ENCODE measurements at regions not wholly inside any gene's neighbourhood (a gene's known extent, or its start where the extent isn't known, plus 50 kb on each side); places are given as distances from the start of the nearest gene placed in this dataset.

DNA sequence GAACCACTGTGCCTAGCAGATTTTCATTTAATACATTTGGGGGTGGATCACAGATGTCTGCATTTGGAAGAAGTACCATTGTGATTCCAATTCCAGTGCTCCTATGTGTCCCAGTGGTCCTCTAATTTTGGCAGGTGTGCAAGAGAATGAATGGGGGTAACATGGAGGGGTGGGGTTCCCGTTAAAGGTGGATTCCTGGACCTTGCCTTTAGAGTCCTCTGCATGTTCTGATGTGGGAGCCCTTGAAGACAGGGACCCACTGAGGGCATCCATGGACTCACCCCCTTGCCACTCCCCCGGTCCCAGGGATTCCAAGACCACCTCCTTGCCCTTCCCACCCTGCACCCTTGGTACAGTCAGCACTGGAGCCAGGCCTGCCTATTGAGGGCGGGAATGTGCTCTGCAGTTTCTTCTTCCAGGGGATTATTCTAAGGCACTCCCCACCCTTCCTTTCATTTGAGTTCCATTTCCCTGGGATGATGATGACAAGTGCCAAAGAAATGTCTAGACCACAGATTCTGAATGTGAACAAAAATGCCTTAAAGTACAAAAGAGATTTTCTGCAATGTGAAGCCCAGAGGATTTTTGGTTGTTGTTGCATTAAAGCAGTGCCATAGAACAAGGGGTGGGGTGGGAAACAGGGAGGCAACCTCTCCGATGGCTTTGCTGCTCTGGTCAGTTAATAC, 119.4 kb upstream of the PTCH1 start:
- Histone ChIP-seq H3K27ac (no peak overlapping the region), H3K9me3 (no peaks in the 10 kb centered on the region), H3K4me1 (peaks cover 0 to 12% (median 8%) of the 10 kb centered on the region in 4 donors), H3K27me3 (no peaks in the 10 kb centered on the region), H3K4me3 (no peak overlapping the region), H3K36me3 (no peaks in the 10 kb centered on the region)
- TF ChIP-seq, protein P1, sequence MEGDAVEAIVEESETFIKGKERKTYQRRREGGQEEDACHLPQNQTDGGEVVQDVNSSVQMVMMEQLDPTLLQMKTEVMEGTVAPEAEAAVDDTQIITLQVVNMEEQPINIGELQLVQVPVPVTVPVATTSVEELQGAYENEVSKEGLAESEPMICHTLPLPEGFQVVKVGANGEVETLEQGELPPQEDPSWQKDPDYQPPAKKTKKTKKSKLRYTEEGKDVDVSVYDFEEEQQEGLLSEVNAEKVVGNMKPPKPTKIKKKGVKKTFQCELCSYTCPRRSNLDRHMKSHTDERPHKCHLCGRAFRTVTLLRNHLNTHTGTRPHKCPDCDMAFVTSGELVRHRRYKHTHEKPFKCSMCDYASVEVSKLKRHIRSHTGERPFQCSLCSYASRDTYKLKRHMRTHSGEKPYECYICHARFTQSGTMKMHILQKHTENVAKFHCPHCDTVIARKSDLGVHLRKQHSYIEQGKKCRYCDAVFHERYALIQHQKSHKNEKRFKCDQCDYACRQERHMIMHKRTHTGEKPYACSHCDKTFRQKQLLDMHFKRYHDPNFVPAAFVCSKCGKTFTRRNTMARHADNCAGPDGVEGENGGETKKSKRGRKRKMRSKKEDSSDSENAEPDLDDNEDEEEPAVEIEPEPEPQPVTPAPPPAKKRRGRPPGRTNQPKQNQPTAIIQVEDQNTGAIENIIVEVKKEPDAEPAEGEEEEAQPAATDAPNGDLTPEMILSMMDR (IDR thresholded peaks at IDR 0.05), result no peak
- intact Hi-C loops (cut with DNase I; ENCODE audit: low total_unique reads), result no loop called here
- DNase-seq, result no peak

DNA sequence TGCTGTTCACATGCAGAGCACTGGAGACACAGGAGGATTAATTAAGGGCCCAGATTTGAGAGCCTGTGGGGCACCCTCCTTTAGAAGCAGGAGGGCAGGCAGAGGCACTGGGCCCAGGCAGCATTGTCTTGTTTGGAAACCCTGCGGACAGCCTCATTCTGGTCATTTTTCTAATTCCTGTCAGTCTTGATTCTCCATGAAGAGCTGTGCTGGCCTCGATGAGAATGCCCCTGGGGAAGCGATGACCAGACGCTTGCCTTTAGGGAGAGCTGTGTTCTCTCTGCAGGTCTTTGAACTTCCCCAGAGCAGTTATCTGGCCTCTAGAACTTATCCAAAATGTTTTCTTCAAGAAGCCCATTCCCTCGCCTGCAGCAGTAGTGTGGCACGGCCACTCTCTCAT, 117.8 kb upstream of the PTCH1 start:
- intact Hi-C loops (cut with DNase I; ENCODE audit: low total_unique reads), result no loop called here

DNA sequence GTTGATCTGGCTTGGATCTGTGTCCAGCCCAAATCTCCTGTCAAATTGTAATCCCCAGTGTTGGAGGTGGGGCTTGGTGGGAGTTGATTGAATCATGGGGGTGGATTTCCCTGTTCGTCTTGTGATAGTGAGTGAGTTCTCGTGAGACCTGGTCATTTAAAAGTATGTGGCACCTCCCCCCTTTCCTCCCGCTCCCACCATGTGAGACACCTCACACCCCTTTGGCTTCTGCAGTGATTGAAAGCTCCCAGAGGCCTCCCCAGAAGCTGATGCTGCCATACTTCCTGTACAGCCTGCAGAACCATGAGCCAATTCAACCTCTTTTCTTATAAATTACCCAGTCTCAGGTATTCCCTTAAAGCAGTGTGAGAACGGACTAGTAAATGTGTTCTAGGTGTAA, 117.3 kb upstream of the PTCH1 start:
- Histone ChIP-seq H3K27me3 (no peaks in the 10 kb centered on the region), H3K36me3 (no peaks in the 10 kb centered on the region), H3K9me3 (no peaks in the 10 kb centered on the region), H3K4me1 (no peaks in the 10 kb centered on the region), H3K4me3 (no peak overlapping the region), H3K27ac (no peak overlapping the region)
- DNase-seq, result no peak
- intact Hi-C loops (cut with DNase I; ENCODE audit: low total_unique reads), result no loop called here
- TF ChIP-seq, protein P1 (IDR thresholded peaks at IDR 0.05), result no peak

More for the DNA sequence above, 117.8 kb upstream of the PTCH1 start:
- no peak for DNase-seq
- no peaks in the 10 kb centered on the region for H3K27me3 ChIP-seq
- H3K9me3 ChIP-seq, result no peaks in the 10 kb centered on the region
- TF ChIP-seq, protein P1 (IDR thresholded peaks at IDR 0.05), result no peak
- no peaks in the 10 kb centered on the region for H3K4me1 ChIP-seq
- H3K4me3 ChIP-seq, result no peak overlapping the region
- H3K36me3 ChIP-seq, result no peaks in the 10 kb centered on the region
- no peak overlapping the region for H3K27ac ChIP-seq

DNA sequence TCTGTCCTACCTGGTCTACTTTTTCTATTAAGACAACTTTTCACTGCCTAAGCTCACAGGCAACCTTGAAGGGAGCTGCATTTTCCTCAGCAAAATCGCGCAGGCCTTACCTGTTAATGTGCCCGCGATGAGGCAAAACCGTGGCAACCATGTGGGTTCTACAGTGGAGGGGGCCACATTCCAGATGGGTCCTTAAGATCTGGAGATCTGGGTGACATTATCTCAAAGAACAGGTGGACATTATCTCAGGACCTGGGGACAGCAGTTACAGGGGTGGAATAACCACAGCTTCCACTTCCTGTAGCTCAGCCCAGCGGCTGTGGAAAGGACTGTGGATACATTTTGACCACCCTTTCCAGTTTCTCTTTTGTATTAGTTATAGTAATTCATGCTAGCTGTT, 112.8 kb upstream of the PTCH1 start:
- H3K27ac ChIP-seq, result no peak overlapping the region
- H3K36me3 ChIP-seq, result no peaks in the 10 kb centered on the region
- intact Hi-C loops (cut with DNase I; ENCODE audit: low total_unique reads), result no loop called here
- H3K27me3 ChIP-seq, result no peaks in the 10 kb centered on the region
- peaks cover 0 to 9% (median 4%) of the 10 kb centered on the region in 4 donors for H3K4me1 ChIP-seq
- DNase-seq, result no peak
- H3K9me3 ChIP-seq, result no peaks in the 10 kb centered on the region
- TF ChIP-seq, protein P1 (IDR thresholded peaks at IDR 0.05), result no peak
- H3K4me3 ChIP-seq, result no peak overlapping the region

DNA sequence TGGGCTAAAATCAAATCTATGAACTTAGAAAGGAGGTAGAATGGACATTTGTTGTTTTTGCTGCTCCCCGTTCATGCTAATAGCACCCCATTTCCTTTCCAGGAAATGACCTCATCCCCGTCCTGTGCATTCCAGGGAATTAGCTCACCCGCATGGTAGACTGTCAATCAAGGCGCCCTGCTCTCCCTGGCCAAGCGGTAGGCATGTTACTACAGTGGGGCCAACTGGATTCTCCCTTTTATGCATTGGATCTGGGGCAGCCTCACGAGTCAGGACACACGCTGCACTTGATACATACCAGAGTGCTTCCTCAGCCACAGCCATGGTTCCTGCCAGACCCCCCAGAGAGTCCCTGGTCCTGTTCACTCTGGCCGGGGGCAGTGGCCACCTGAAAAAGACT, 111.0 kb upstream of the PTCH1 start:
- Histone ChIP-seq H3K4me3 (no peak overlapping the region), H3K36me3 (no peaks in the 10 kb centered on the region), H3K4me1 (peaks cover 0 to 9% (median 4%) of the 10 kb centered on the region in 4 donors), H3K27ac (no peak overlapping the region), H3K27me3 (no peaks in the 10 kb centered on the region), H3K9me3 (no peaks in the 10 kb centered on the region)
- TF ChIP-seq, protein P1 (IDR thresholded peaks at IDR 0.05), result no peak
- intact Hi-C loops (cut with DNase I; ENCODE audit: low total_unique reads), result no loop called here
- DNase-seq, result no peak

All from tibial artery (tissue), 4 donors.